ENCODE measurements at regions not wholly inside any gene's neighbourhood (a gene's known extent, or its start where the extent isn't known, plus 50 kb on each side); places are given as distances from the start of the nearest gene placed in this dataset.
"Not testable (repeated sequence)": the region's sequence is repeated elsewhere in the genome, so short reads cannot be mapped to it uniquely, and the experiment has no call there.

DNA sequence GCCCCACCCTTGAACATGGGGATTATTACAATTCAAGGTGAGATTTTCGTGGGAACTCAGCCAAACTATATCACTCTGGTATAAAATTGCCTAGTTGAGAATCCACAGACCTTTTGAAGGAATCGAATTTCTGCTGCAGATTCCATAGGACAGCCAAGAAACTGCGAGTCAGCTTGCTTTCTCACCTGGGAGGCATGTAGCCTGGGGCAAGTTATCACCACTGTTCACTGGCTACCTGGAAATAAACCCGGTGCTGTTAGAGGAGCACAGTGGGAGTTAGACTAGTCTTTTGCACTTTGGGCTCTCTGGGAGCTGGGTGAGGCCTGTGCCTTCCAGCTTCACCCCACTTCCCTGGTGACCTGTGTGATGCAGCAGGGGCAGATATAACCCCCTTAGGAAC, 1043.5 kb downstream of the TDRD15 start:
- Histone ChIP-seq H3K9me2 (replicated peaks; ENCODE audit: control insufficient read depth, low read length) (no peaks in the 10 kb centered on the region), H3K4me3 (ENCODE audit: low read length) (no peak overlapping the region), H4K20me1 (ENCODE audit: control insufficient read depth, insufficient read depth, low read depth, low read length) (no peaks in the 10 kb centered on the region), H3K4me2 (ENCODE audit: low read length) (no peak overlapping the region), H3K79me2 (ENCODE audit: control insufficient read depth, low read length) (no peaks in the 10 kb centered on the region), H3K4me1 (ENCODE audit: control insufficient read depth, low read length) (no peaks in the 10 kb centered on the region), H3K9me3 (ENCODE audit: control insufficient read depth, insufficient read depth, low read length) (peaks cover 5% of the 10 kb centered on the region; the same call in 1 of the 2 replicates), H3K36me3 (ENCODE audit: control insufficient read depth, low read length) (no peaks in the 10 kb centered on the region), H3K27me3 (ENCODE audit: control insufficient read depth, low read length) (no peaks in the 10 kb centered on the region), H3F3A (ENCODE audit: control insufficient read depth, insufficient read depth) (no peaks in the 10 kb centered on the region), H3K27ac (ENCODE audit: low read depth, low read length) (no peak overlapping the region)
- TF ChIP-seq, protein P1, sequence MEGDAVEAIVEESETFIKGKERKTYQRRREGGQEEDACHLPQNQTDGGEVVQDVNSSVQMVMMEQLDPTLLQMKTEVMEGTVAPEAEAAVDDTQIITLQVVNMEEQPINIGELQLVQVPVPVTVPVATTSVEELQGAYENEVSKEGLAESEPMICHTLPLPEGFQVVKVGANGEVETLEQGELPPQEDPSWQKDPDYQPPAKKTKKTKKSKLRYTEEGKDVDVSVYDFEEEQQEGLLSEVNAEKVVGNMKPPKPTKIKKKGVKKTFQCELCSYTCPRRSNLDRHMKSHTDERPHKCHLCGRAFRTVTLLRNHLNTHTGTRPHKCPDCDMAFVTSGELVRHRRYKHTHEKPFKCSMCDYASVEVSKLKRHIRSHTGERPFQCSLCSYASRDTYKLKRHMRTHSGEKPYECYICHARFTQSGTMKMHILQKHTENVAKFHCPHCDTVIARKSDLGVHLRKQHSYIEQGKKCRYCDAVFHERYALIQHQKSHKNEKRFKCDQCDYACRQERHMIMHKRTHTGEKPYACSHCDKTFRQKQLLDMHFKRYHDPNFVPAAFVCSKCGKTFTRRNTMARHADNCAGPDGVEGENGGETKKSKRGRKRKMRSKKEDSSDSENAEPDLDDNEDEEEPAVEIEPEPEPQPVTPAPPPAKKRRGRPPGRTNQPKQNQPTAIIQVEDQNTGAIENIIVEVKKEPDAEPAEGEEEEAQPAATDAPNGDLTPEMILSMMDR (IDR thresholded peaks at IDR 0.05; ENCODE audit: low read depth, low read length, poor library complexity, severe bottlenecking) = no peak
- TF ChIP-seq EZH2phosphoT487 (IDR thresholded peaks at IDR 0.05; ENCODE audit: borderline replicate concordance, low read length) = no peak

- Histone ChIP-seq H3K4me2 (ENCODE audit: low read length) (no peak overlapping the region), H3K79me2 (ENCODE audit: control insufficient read depth, low read length) (no peaks in the 10 kb centered on the region), H3K27ac (ENCODE audit: low read depth, low read length) (no peak overlapping the region), H3K36me3 (ENCODE audit: control insufficient read depth, low read length) (no peaks in the 10 kb centered on the region), H4K20me1 (ENCODE audit: control insufficient read depth, insufficient read depth, low read depth, low read length) (no peaks in the 10 kb centered on the region), H3K9me3 (ENCODE audit: control insufficient read depth, insufficient read depth, low read length) (no peaks in the 10 kb centered on the region), H3F3A (ENCODE audit: control insufficient read depth, insufficient read depth) (no peaks in the 10 kb centered on the region), H3K4me3 (ENCODE audit: low read length) (no peak overlapping the region), H3K4me1 (ENCODE audit: control insufficient read depth, low read length) (no peaks in the 10 kb centered on the region), H3K9me2 (replicated peaks; ENCODE audit: control insufficient read depth, low read length) (no peaks in the 10 kb centered on the region), H3K27me3 (ENCODE audit: control insufficient read depth, low read length) (no peaks in the 10 kb centered on the region)
- TF ChIP-seq EZH2phosphoT487 (IDR thresholded peaks at IDR 0.05; ENCODE audit: borderline replicate concordance, low read length) = no peak
- TF ChIP-seq, protein P1 (IDR thresholded peaks at IDR 0.05; ENCODE audit: low read depth, low read length, poor library complexity, severe bottlenecking) = no peak
These were observed 1051.2 kb downstream of the TDRD15 start for GRCh38 chr2:22175003-22175402.

DNA sequence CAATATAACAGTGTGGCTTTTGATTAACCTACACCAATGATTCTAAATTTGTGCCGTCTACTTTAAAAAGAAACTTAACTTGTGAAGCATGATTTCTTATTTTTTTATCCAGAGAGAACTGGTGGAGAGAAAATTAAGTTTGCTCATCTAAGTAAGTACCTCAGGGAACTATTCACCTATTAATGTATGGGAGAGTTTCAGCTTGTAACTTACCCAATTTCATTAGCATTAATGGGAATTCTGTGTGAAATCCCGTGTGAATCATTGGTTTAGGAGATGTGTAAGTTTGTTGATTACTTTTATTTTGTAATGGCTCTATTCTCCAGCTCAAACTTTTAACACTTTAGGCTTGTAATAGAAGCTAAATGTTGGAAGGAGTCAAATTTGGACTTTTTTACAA, 1061.5 kb downstream of the TDRD15 start:
- Histone ChIP-seq H3F3A (ENCODE audit: control insufficient read depth, insufficient read depth) (no peaks in the 10 kb centered on the region), H3K4me2 (ENCODE audit: low read length) (no peak overlapping the region), H3K27ac (ENCODE audit: low read depth, low read length) (no peak overlapping the region), H3K9me3 (ENCODE audit: control insufficient read depth, insufficient read depth, low read length) (no peaks in the 10 kb centered on the region), H3K79me2 (ENCODE audit: control insufficient read depth, low read length) (no peaks in the 10 kb centered on the region), H3K4me3 (ENCODE audit: low read length) (no peak overlapping the region), H3K27me3 (ENCODE audit: control insufficient read depth, low read length) (no peaks in the 10 kb centered on the region), H3K9me2 (replicated peaks; ENCODE audit: control insufficient read depth, low read length) (no peaks in the 10 kb centered on the region), H3K4me1 (ENCODE audit: control insufficient read depth, low read length) (no peaks in the 10 kb centered on the region), H4K20me1 (ENCODE audit: control insufficient read depth, insufficient read depth, low read depth, low read length) (no peaks in the 10 kb centered on the region), H3K36me3 (ENCODE audit: control insufficient read depth, low read length) (no peaks in the 10 kb centered on the region)
- TF ChIP-seq, protein P1 (IDR thresholded peaks at IDR 0.05; ENCODE audit: low read depth, low read length, poor library complexity, severe bottlenecking) = no peak
- no peak for TF ChIP-seq EZH2phosphoT487 (IDR thresholded peaks at IDR 0.05; ENCODE audit: borderline replicate concordance, low read length)

DNA sequence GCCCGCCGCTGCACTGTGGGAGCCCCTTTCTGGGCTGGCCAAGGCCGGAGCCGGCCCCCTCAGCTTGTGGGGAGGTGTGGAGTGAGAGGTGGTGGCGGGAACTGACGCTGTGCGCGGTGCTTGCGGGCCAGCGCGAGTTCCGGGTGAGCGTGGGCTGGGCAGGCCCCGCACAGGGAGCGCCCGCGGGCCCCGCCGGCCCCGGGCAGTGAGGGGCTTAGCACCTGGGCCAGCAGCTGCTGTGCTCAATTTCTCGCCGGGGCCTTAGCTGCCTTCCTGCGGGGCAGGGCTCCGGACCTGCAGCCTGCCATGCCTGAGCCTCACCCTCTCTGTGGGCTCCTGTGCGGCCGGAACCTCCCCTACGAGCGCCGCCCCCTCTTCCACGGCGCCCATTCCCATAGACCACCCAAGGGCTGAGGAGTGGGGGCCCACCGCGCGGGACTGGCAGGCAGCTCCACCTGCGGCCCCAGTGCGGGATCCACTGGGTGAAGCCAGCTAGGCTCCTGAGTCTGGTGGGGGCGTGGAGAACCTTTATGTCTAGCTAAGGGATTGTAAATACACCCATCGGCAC, 1062.6 kb downstream of the TDRD15 start:
- not testable (repeated sequence) for H3K79me2 ChIP-seq (ENCODE audit: control insufficient read depth, low read length); H3K4me2 ChIP-seq (ENCODE audit: low read length); H3K9me2 ChIP-seq (replicated peaks; ENCODE audit: control insufficient read depth, low read length); H3K36me3 ChIP-seq (ENCODE audit: control insufficient read depth, low read length); H3K9me3 ChIP-seq (ENCODE audit: control insufficient read depth, insufficient read depth, low read length); H3K4me1 ChIP-seq (ENCODE audit: control insufficient read depth, low read length); H3K4me3 ChIP-seq (ENCODE audit: low read length); H3K27ac ChIP-seq (ENCODE audit: low read depth, low read length); H4K20me1 ChIP-seq (ENCODE audit: control insufficient read depth, insufficient read depth, low read depth, low read length); H3F3A ChIP-seq (ENCODE audit: control insufficient read depth, insufficient read depth); H3K27me3 ChIP-seq (ENCODE audit: control insufficient read depth, low read length)
